IPS-NIHi7 (cell line): ENCODE measurements at regions not wholly inside any gene's neighbourhood (a gene's known extent, or its start where the extent isn't known, plus 50 kb on each side); places are given as distances from the start of the nearest gene placed in this dataset.
A peak's percentile ranks its signal among the peaks of the same experiment; 100 is the strongest.

Source experiments
- DNase-seq: peaks from one replicate; pipeline ENCODE4 v3.0.0; 2012; ENCODE audit warnings: mixed read lengths; ENCODE audit errors: extremely low spot score

- DNase-seq, result no peak
These were observed 367.6 kb upstream of the MKI67 start for GRCh38 chr10:128493811-128494210.

GRCh38 chr10:128494665-128495064, 368.4 kb upstream of the MKI67 start:
- DNase-seq, result no peak

- DNase-seq, result no peak
These were observed 371.6 kb upstream of the MKI67 start for GRCh38 chr10:128497660-128498377.

GRCh38 chr10:128498378-128498730, 372.1 kb upstream of the MKI67 start:
- peak; percentile 42 for DNase-seq

GRCh38 chr10:128498746-128499145, 372.5 kb upstream of the MKI67 start:
- DNase-seq, result no peak

GRCh38 chr10:128499486-128499885, 373.3 kb upstream of the MKI67 start:
- no peak for DNase-seq

GRCh38 chr10:128499956-128500355, 373.7 kb upstream of the MKI67 start:
- no peak for DNase-seq

GRCh38 chr10:128500642-128501041, 374.4 kb upstream of the MKI67 start:
- no peak for DNase-seq

GRCh38 chr10:128505346-128505745, 379.1 kb upstream of the MKI67 start:
- no peak for DNase-seq

GRCh38 chr10:128506423-128506822, 380.2 kb upstream of the MKI67 start:
- DNase-seq, result no peak

GRCh38 chr10:128507066-128507465, 380.8 kb upstream of the MKI67 start:
- no peak for DNase-seq

- DNase-seq, result no peak
These were observed 385.1 kb upstream of the MKI67 start for GRCh38 chr10:128511284-128511683.

GRCh38 chr10:128512767-128513166, 386.5 kb upstream of the MKI67 start:
- DNase-seq, result no peak

- no peak for DNase-seq
These were observed 388.3 kb upstream of the MKI67 start for GRCh38 chr10:128514536-128514935.

GRCh38 chr10:128516180-128516579, 390.0 kb upstream of the MKI67 start:
- DNase-seq, result no peak

GRCh38 chr10:128517167-128517566, 390.9 kb upstream of the MKI67 start:
- DNase-seq, result no peak

GRCh38 chr10:128518000-128518399, 391.8 kb upstream of the MKI67 start:
- no peak for DNase-seq

- DNase-seq, result peak; percentile 18
These were observed 393.4 kb upstream of the MKI67 start for GRCh38 chr10:128519581-128519980.

- DNase-seq, result no peak
These were observed 394.1 kb upstream of the MKI67 start for GRCh38 chr10:128520211-128520815.

GRCh38 chr10:128522551-128523308, 396.5 kb upstream of the MKI67 start:
- no peak for DNase-seq

GRCh38 chr10:128525444-128525843, 399.2 kb upstream of the MKI67 start:
- no peak for DNase-seq

GRCh38 chr10:128525936-128526335, 399.7 kb upstream of the MKI67 start:
- no peak for DNase-seq

GRCh38 chr10:128526791-128527375, 400.7 kb upstream of the MKI67 start:
- DNase-seq, result no peak
